Gastrocnemius medialis (tissue), 4 donors: ENCODE measurements at regions not wholly inside any gene's neighbourhood (a gene's known extent, or its start where the extent isn't known, plus 50 kb on each side); places are given as distances from the start of the nearest gene placed in this dataset.

Experiments
- ATAC-seq, 2 donors: fragments of 150-250 bp; one replicate each; pipeline ENCODE4 v1.9.1; 2016
- DNase-seq, 2 donors: peaks; one replicate each; pipeline ENCODE4 v3.0.0-alpha.2; 2019
- H3K27ac ChIP-seq, 4 donors: fragments of 200-600 bp; sonication (generic); 1 replicate in 1 of 4; 2 replicates in 3 of 4; pipeline ENCODE4 v1.5.1; 2016 to 2018; ENCODE audit warnings: mild to moderate bottlenecking in 2 of 4, moderate library complexity in 1 of 4
- H3K27me3 ChIP-seq, 3 donors: fragments of 200-600 bp; sonication (generic) in 2 of 3; 1 replicate in 1 of 3; 2 replicates in 2 of 3; pipeline versions ENCODE4 v1.5.1 to v1.6.0; 2016 to 2019; ENCODE audit warnings: mild to moderate bottlenecking in 1 of 3, moderate library complexity in 1 of 3
- H3K36me3 ChIP-seq, 2 donors: fragments of 200-600 bp; sonication (generic) in 1 of 2; one replicate each; pipeline ENCODE4 v1.5.1; 2017 to 2018
- H3K4me1 ChIP-seq, 2 donors: fragments of 200-600 bp; sonication (generic) in 1 of 2; one replicate each; pipeline ENCODE4 v1.5.1; 2016 to 2017; ENCODE audit warnings: mild to moderate bottlenecking in 2 of 2
- H3K4me3 ChIP-seq, 4 donors: fragments of 200-600 bp; sonication (generic) in 3 of 4; 1 replicate in 1 of 4; 2 replicates in 3 of 4; pipeline ENCODE4 v1.5.1; 2016 to 2019; ENCODE audit warnings: mild to moderate bottlenecking in 2 of 4
- H3K9me3 ChIP-seq, 3 donors: fragments of 200-600 bp; sonication (generic) in 2 of 3; 1 replicate in 1 of 3; 2 replicates in 2 of 3; pipeline ENCODE4 v1.5.1; 2016 to 2019
- CTCF ChIP-seq, 5 experiments: fragments of 450-650 bp in 3 of 5; fragments of 200-600 bp in 2 of 5; sonication (generic) in 2 of 5; IDR thresholded peaks in 4 of 5; conservative IDR thresholded peaks in 1 of 5; 1 replicate in 4 of 5; 2 replicates in 1 of 5; pipeline ENCODE4 v1.5.1; 2016 to 2019; ENCODE audit warnings: antibody characterized with exemption in 5 of 5, mild to moderate bottlenecking in 3 of 5, moderate library complexity in 3 of 5
- POLR2A ChIP-seq, 2 donors: fragments of 450-650 bp; IDR thresholded peaks; one replicate each; pipeline ENCODE4 v1.6.1; 2017; ENCODE audit warnings: antibody characterized with exemption in 2 of 2, mild to moderate bottlenecking in 2 of 2, moderate library complexity in 2 of 2
- in situ Hi-C, 4 donors: fragments of 200-750 bp; cut with MboI; loops; one replicate each; pipeline versions ENCODE4 v1.15.0 to v1.8.0; 2017; ENCODE audit warnings: low sequenced_read_pairs in 4 of 4
- intact Hi-C: fragments of 100-400 bp; cut with DNase I; formaldehyde crosslinking; loops from one replicate; pipeline ENCODE4 v1.15.1; 2023; ENCODE audit warnings: low total_unique reads

DNA sequence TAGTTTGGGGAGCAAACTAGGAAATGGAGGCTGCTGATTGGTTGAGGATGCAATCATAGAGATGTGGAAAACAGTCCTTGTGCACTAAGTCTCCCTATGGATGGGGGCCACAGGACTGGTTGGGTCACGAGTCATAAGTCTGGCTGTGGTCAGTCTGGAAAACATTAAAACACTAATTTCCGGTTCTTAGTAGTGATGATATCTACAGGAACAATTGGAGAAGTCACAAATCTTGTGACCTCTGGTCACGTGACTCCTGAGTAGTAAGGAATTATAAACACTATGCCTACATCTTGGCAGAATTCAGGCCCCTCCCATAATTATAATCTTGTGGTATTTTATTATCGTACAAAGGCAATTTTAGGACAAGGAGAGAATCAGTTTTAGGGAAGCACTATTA lies 317.3 kb upstream of the ARPP21 start:
- H3K9me3 ChIP-seq, result no peaks in the 10 kb centered on the region
- in situ Hi-C loops, result no loop called here
- H3K27ac ChIP-seq, result no peak overlapping the region
- H3K4me3 ChIP-seq, result no peak overlapping the region
- no peaks in the 10 kb centered on the region for H3K36me3 ChIP-seq
- H3K27me3 ChIP-seq, result no peaks in the 10 kb centered on the region
- DNase-seq (no peak), ATAC-seq (no peak)
- intact Hi-C loops, result no loop called here
- no peaks in the 10 kb centered on the region for H3K4me1 ChIP-seq
- TF ChIP-seq POLR2A (IDR thresholded peaks at IDR 0.05), result no peak
- TF ChIP-seq CTCF (IDR thresholded peaks at IDR 0.05 in 4 of 5, conservative IDR thresholded peaks at IDR 0.05 in 1 of 5), result no peak

- Histone ChIP-seq H3K27ac (no peak overlapping the region), H3K4me3 (no peak overlapping the region), H3K27me3 (no peaks in the 10 kb centered on the region), H3K9me3 (no peaks in the 10 kb centered on the region), H3K4me1 (no peaks in the 10 kb centered on the region), H3K36me3 (no peaks in the 10 kb centered on the region)
- ATAC-seq (no peak), DNase-seq (no peak)
- TF ChIP-seq CTCF (IDR thresholded peaks at IDR 0.05 in 4 of 5, conservative IDR thresholded peaks at IDR 0.05 in 1 of 5) (no peak), POLR2A (IDR thresholded peaks at IDR 0.05) (no peak)
- intact Hi-C loops (no loop called here), in situ Hi-C loops (no loop called here)
Observed at GRCh38 chr3:35335703-35336102, 303.6 kb upstream of the ARPP21 start.

GRCh38 chr3:35336601-35337000 lies 302.7 kb upstream of the ARPP21 start:
- ATAC-seq (no peak), DNase-seq (no peak)
- no peak for TF ChIP-seq POLR2A (IDR thresholded peaks at IDR 0.05)
- no peak for TF ChIP-seq CTCF (IDR thresholded peaks at IDR 0.05 in 4 of 5, conservative IDR thresholded peaks at IDR 0.05 in 1 of 5)
- Histone ChIP-seq H3K36me3 (no peaks in the 10 kb centered on the region), H3K4me3 (no peak overlapping the region), H3K27me3 (no peaks in the 10 kb centered on the region), H3K27ac (no peak overlapping the region), H3K9me3 (no peaks in the 10 kb centered on the region), H3K4me1 (no peaks in the 10 kb centered on the region)
- intact Hi-C loops, result no loop called here
- in situ Hi-C loops, result no loop called here

DNA sequence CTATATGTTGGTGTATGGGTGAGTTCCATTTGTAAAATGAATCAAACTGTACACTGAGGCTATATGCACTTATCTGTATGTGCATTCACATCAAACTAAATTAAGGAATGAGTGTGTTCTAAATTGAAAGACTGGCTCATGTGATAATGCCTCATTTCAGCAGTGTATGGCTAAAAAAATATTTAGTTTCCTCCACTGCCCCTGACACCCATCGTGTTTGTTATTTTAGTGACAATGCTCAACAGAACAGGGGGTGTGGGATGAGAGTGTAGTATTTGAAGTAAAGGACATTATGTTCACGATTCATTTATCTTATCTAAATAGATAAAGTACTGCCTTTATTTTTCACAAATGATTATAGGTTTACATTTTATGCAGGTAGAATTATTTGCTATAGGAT lies 301.1 kb upstream of the ARPP21 start:
- Histone ChIP-seq H3K4me3 (no peak overlapping the region), H3K27me3 (no peaks in the 10 kb centered on the region), H3K9me3 (no peaks in the 10 kb centered on the region), H3K4me1 (no peaks in the 10 kb centered on the region), H3K36me3 (no peaks in the 10 kb centered on the region), H3K27ac (no peak overlapping the region)
- intact Hi-C loops (no loop called here), in situ Hi-C loops (no loop called here)
- DNase-seq (no peak), ATAC-seq (no peak)
- no peak for TF ChIP-seq CTCF (IDR thresholded peaks at IDR 0.05 in 4 of 5, conservative IDR thresholded peaks at IDR 0.05 in 1 of 5)
- no peak for TF ChIP-seq POLR2A (IDR thresholded peaks at IDR 0.05)

DNA sequence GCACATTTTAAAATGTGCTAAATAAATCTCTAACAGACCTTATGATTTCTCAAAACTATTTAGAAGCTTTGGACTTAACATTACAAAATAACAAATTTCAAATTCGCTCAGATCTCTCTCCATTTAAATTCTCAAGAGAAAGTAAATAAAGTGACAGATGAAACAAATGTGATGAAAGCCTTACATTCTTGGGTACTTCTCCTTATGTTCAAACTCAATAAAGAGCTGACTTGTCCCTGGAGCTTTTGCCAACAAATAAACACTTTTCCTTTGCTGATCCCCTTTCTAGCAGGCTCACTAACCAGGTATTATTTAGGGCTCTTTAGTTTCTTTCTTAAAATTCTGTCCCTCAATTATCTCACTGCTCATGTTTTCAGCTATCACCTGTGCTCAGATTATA lies 259.1 kb upstream of the ARPP21 start:
- Histone ChIP-seq H3K4me1 (no peaks in the 10 kb centered on the region), H3K36me3 (no peaks in the 10 kb centered on the region), H3K4me3 (no peak overlapping the region), H3K27me3 (no peaks in the 10 kb centered on the region), H3K9me3 (no peaks in the 10 kb centered on the region), H3K27ac (no peak overlapping the region)
- intact Hi-C loops (no loop called here), in situ Hi-C loops (no loop called here)
- TF ChIP-seq POLR2A (IDR thresholded peaks at IDR 0.05) (no peak), CTCF (IDR thresholded peaks at IDR 0.05 in 4 of 5, conservative IDR thresholded peaks at IDR 0.05 in 1 of 5) (no peak)
- DNase-seq (no peak), ATAC-seq (no peak)
